GM23338 (cell line): ENCODE measurements at regions not wholly inside any gene's neighbourhood (a gene's known extent, or its start where the extent isn't known, plus 50 kb on each side); places are given as distances from the start of the nearest gene placed in this dataset.

ENCODE experiments used
- CTCF ChIP-seq, 2 experiments: fragments of 200-600 bp in 1 of 2; sonication (generic) in 1 of 2; conservative IDR thresholded peaks; 2 replicates each; pipeline versions ENCODE4 v1.5.1 to v1.6.1; 2016 to 2017; ENCODE audit warnings: antibody characterized with exemption in 2 of 2, low read depth in 2 of 2, mild to moderate bottlenecking in 2 of 2, moderate library complexity in 1 of 2
- EZH2 ChIP-seq: fragments of 200-600 bp; sonication (generic); IDR thresholded peaks from one replicate; pipeline ENCODE4 v1.8.0; 2017; ENCODE audit warnings: antibody characterized with exemption, mild to moderate bottlenecking, low read depth; ENCODE audit not compliant: unreplicated experiment
- JUNB ChIP-seq: IDR thresholded peaks from one replicate; pipeline ENCODE4 v1.6.1; 2016; ENCODE audit warnings: antibody characterized with exemption; ENCODE audit not compliant: unreplicated experiment
- POLR2AphosphoS5 ChIP-seq: IDR thresholded peaks from 2 replicates; pipeline ENCODE4 v1.6.1; 2016; ENCODE audit warnings: antibody characterized with exemption, low read depth

DNA sequence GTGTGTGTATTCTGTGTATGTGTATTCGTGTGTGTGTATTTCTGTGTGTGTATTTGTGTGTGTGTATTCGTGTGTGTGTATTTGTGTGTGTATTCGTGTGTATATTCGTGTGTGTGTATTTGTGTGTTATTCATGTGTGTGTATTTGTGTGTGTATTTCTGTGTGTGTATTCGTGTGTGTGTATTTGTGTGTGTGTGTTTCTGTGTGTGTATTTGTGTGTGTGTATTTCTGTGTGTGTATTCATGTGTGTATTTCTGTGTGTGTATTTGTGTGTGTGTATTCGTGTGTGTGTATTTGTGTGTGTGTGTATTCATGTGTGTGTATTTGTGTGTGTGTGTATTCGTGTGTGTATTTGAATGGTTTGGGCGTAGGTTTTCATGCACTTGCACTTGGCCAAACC lies 405.4 kb downstream of the SOX2 start:
- TF ChIP-seq CTCF (conservative IDR thresholded peaks at IDR 0.05; ENCODE audit: low read depth in 2 of 2) (no peak), JUNB (no peak), POLR2AphosphoS5 (no peak), EZH2 (no peak)
